ENCODE measurements at regions not wholly inside any gene's neighbourhood (a gene's known extent, or its start where the extent isn't known, plus 50 kb on each side); places are given as distances from the start of the nearest gene placed in this dataset.

GRCh38 chr4:97015301-97015700, 1128.0 kb downstream of the STPG2 start:
- TF ChIP-seq CTCF (IDR thresholded peaks at IDR 0.05; ENCODE audit: extremely low read depth in 1 of 2, insufficient read depth in 1 of 2, low read depth in 1 of 2, low read length in 2 of 2) (no peak), MYC (IDR thresholded peaks at IDR 0.05; ENCODE audit: low read depth, low read length) (no peak), POLR2AphosphoS5 (IDR thresholded peaks at IDR 0.05; ENCODE audit: insufficient read depth, low read depth, low read length) (no peak), JUN (IDR thresholded peaks at IDR 0.05; ENCODE audit: borderline replicate concordance, insufficient read depth, insufficient read length, low read depth) (no peak)
